ENCODE measurements at regions not wholly inside any gene's neighbourhood (a gene's known extent, or its start where the extent isn't known, plus 50 kb on each side); places are given as distances from the start of the nearest gene placed in this dataset.
"Not testable (repeated sequence)": the region's sequence is repeated elsewhere in the genome, so short reads cannot be mapped to it uniquely, and the experiment has no call there.

DNA sequence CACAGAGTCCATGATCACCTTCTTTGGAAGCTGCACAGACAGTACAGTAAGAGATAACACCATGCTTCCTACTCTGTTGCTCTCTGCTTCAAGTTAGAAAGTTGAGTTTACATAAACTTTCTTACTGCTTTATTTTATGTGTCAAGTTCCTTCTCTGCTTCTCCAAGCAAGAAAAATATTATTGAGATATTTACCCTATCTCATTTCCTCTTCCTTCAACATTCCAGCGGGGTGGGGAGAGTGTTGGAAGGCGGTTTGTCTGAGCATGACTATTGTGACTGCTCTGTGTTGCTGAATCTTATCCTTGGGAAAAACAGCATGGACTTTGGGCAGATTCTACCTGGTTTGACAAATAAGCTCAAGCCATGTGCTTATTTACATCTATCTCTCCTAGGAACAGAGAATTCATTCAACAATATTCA is 66.9 kb upstream of the EPB41L4A start:
- Histone ChIP-seq H3K27ac (ENCODE audit: low read depth, low read length, poor library complexity, severe bottlenecking) (no peak overlapping the region), H3K4me1 (ENCODE audit: insufficient read depth, low read length, poor library complexity, severe bottlenecking) (no peaks in the 10 kb centered on the region), H3K36me3 (ENCODE audit: insufficient read depth, low read length, poor library complexity, severe bottlenecking) (no peaks in the 10 kb centered on the region), H3K27me3 (replicated peaks; ENCODE audit: insufficient read depth, low read depth, low read length, poor library complexity) (peaks cover 7% of the 10 kb centered on the region), H3K9me3 (ENCODE audit: low read depth, low read length, poor library complexity, severe bottlenecking) (no peaks in the 10 kb centered on the region), H3K4me3 (ENCODE audit: low read depth, low read length, poor library complexity, severe bottlenecking) (no peak overlapping the region)
- no TSS peak for BruUV-seq (replicated peaks)
- ChIA-PET POLR2A (ENCODE audit: low non-redundant PET) (no interaction called here), CTCF (no interaction called here)
- TF ChIP-seq, protein P1, sequence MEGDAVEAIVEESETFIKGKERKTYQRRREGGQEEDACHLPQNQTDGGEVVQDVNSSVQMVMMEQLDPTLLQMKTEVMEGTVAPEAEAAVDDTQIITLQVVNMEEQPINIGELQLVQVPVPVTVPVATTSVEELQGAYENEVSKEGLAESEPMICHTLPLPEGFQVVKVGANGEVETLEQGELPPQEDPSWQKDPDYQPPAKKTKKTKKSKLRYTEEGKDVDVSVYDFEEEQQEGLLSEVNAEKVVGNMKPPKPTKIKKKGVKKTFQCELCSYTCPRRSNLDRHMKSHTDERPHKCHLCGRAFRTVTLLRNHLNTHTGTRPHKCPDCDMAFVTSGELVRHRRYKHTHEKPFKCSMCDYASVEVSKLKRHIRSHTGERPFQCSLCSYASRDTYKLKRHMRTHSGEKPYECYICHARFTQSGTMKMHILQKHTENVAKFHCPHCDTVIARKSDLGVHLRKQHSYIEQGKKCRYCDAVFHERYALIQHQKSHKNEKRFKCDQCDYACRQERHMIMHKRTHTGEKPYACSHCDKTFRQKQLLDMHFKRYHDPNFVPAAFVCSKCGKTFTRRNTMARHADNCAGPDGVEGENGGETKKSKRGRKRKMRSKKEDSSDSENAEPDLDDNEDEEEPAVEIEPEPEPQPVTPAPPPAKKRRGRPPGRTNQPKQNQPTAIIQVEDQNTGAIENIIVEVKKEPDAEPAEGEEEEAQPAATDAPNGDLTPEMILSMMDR (conservative IDR thresholded peaks at IDR 0.05; ENCODE audit: low read depth, low read length) = no peak
- TF ChIP-seq EZH2 (IDR thresholded peaks at IDR 0.05; ENCODE audit: borderline replicate concordance, low read depth, low read length, poor library complexity, severe bottlenecking) = no peak
- DNase-seq (ENCODE audit: low spot score) = no peak
- intact Hi-C loops (cut with micrococcal nuclease; ENCODE audit: unreplicated experiment) = no loop called here

DNA sequence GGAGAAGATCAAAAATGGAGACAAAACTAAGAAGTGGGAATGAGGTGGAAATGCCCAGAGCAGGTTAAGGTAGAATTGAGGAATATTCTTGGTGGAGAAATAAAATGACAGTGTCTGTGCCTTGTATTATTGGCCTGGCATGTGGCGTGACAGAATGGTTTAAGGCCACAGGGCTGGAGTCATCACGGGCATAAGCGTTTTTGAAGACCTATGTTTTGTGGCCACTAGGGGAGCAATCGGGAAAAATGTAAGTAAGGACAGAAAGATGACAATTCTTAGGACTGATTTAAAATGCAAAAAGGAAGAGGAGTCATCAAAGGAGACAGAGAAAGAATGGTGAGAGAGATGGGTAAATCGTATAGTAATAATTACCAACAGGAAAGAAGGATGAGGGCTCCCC is 72.2 kb upstream of the EPB41L4A start:
- Histone ChIP-seq H3K4me3 (ENCODE audit: low read depth, low read length, poor library complexity, severe bottlenecking) (no peak overlapping the region), H3K27ac (ENCODE audit: low read depth, low read length, poor library complexity, severe bottlenecking) (no peak overlapping the region), H3K27me3 (replicated peaks; ENCODE audit: insufficient read depth, low read depth, low read length, poor library complexity) (peaks cover 3% of the 10 kb centered on the region), H3K36me3 (ENCODE audit: insufficient read depth, low read length, poor library complexity, severe bottlenecking) (no peaks in the 10 kb centered on the region), H3K9me3 (ENCODE audit: low read depth, low read length, poor library complexity, severe bottlenecking) (no peaks in the 10 kb centered on the region), H3K4me1 (ENCODE audit: insufficient read depth, low read length, poor library complexity, severe bottlenecking) (no peaks in the 10 kb centered on the region)
- TF ChIP-seq, protein P1 (conservative IDR thresholded peaks at IDR 0.05; ENCODE audit: low read depth, low read length) = peak; percentile 67
- TF ChIP-seq EZH2 (IDR thresholded peaks at IDR 0.05; ENCODE audit: borderline replicate concordance, low read depth, low read length, poor library complexity, severe bottlenecking) = no peak
- ChIA-PET CTCF (no interaction called here), POLR2A (ENCODE audit: low non-redundant PET) (no interaction called here)
- DNase-seq (ENCODE audit: low spot score) = peak; percentile 52
- BruUV-seq (replicated peaks) = no TSS peak
- intact Hi-C loops (cut with micrococcal nuclease; ENCODE audit: unreplicated experiment) = no loop called here

DNA sequence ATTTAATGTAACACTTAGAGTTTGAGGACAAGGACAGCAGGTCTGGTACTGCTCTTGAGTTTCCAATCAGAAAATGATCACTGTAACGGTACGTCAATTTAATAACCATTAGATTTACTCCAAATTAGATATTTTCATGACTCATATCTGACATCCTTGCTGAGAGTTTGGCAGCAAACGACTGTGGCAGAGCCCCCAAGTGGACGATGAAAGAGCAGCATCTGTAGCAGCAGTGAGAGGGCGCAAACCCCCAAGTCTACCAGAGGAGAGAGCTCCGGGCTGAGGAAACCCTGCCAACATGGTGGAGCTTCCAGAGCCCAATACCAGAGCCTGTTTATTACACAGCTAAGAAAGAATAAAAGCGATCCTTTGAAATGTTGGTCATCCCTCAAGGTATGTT is 73.2 kb upstream of the EPB41L4A start:
- H3K36me3 ChIP-seq (ENCODE audit: insufficient read depth, low read length, poor library complexity, severe bottlenecking) = no peaks in the 10 kb centered on the region
- no TSS peak for BruUV-seq (replicated peaks)
- ChIA-PET CTCF (interaction anchor here (0.5 to 0.7 kb wide), 3 partner anchors 72 to 362 kb away, joined by 3 read pairs; no protein-coding TSS in a partner anchor), POLR2A (ENCODE audit: low non-redundant PET) (no interaction called here)
- no peak for TF ChIP-seq EZH2 (IDR thresholded peaks at IDR 0.05; ENCODE audit: borderline replicate concordance, low read depth, low read length, poor library complexity, severe bottlenecking)
- TF ChIP-seq, protein P1 (conservative IDR thresholded peaks at IDR 0.05; ENCODE audit: low read depth, low read length) = peak; percentile 80
- H3K4me1 ChIP-seq (ENCODE audit: insufficient read depth, low read length, poor library complexity, severe bottlenecking) = no peaks in the 10 kb centered on the region
- intact Hi-C loops (cut with micrococcal nuclease; ENCODE audit: unreplicated experiment) = no loop called here
- no peak overlapping the region for H3K27ac ChIP-seq (ENCODE audit: low read depth, low read length, poor library complexity, severe bottlenecking)
- H3K4me3 ChIP-seq (ENCODE audit: low read depth, low read length, poor library complexity, severe bottlenecking) = no peak overlapping the region
- peak; percentile 77 for DNase-seq (ENCODE audit: low spot score)
- H3K27me3 ChIP-seq (replicated peaks; ENCODE audit: insufficient read depth, low read depth, low read length, poor library complexity) = peaks cover 3% of the 10 kb centered on the region
- no peaks in the 10 kb centered on the region for H3K9me3 ChIP-seq (ENCODE audit: low read depth, low read length, poor library complexity, severe bottlenecking)

DNA sequence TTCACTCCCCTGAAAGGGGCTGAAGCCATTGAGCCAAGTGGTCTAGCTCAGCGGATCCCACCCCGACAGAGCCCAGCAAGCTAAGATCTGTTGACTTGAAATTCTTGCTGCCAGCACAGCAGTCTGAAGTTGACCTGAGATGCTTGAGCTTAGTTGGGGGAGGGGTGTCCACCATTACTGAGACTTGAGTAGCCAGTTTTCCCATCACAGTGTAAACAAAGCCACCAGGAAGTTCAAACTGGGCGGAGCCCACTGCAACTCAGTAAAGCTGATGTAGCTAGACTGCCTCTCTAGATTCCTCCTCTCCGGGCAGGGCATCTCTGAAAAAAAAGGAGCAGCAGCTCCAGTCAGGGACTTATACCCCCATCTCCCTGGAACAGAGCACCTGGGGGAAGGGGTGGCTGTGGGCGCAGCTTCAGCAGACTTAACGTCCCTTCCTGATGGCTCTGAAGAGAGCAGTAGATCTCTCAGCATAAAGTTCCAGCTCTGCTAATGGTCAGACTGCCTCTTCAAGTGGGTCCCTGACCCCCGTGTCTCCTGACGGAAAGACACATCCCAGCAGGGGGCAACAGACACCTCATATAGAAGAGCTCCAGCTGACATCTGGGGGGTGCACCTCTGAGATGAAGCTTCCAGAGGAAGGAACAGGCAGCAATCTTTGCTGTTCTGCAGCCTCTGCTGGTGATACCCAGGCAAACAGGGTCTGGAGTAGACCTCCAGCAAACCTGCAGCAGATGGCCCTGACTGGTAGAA is 84.8 kb upstream of the EPB41L4A start:
- H3K4me3 ChIP-seq (ENCODE audit: low read depth, low read length, poor library complexity, severe bottlenecking); CTCF ChIA-PET: not testable (repeated sequence)

DNA sequence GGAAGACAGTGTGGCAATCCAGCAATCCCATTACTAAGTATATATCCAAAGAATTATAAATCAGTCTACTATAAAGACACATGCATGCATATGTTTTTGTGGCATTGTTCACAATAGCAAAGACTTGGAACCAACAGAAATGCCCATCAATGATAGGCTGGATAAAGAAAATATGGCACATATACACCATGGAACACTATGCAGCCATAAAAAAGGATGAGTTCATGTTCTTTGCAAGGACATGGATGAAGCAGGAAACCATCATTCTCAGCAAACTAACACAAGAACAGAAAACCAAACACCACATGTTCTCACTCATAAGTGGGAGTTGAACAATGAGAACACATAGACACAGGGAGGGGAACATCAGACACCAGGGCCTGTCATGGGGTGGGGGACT is 90.0 kb upstream of the EPB41L4A start:
- CTCF ChIA-PET; H3K4me3 ChIP-seq (ENCODE audit: low read depth, low read length, poor library complexity, severe bottlenecking); H3K9me3 ChIP-seq (ENCODE audit: low read depth, low read length, poor library complexity, severe bottlenecking); DNase-seq (ENCODE audit: low spot score); BruUV-seq (replicated peaks); H3K36me3 ChIP-seq (ENCODE audit: insufficient read depth, low read length, poor library complexity, severe bottlenecking); intact Hi-C loops (cut with micrococcal nuclease; ENCODE audit: unreplicated experiment); H3K27ac ChIP-seq (ENCODE audit: low read depth, low read length, poor library complexity, severe bottlenecking); H3K27me3 ChIP-seq (replicated peaks; ENCODE audit: insufficient read depth, low read depth, low read length, poor library complexity); POLR2A ChIA-PET (ENCODE audit: low non-redundant PET); H3K4me1 ChIP-seq (ENCODE audit: insufficient read depth, low read length, poor library complexity, severe bottlenecking): not testable (repeated sequence)

More for the DNA sequence above, 84.8 kb upstream of the EPB41L4A start:
- H3K27me3 ChIP-seq (replicated peaks; ENCODE audit: insufficient read depth, low read depth, low read length, poor library complexity); H3K27ac ChIP-seq (ENCODE audit: low read depth, low read length, poor library complexity, severe bottlenecking); BruUV-seq (replicated peaks); DNase-seq (ENCODE audit: low spot score); H3K36me3 ChIP-seq (ENCODE audit: insufficient read depth, low read length, poor library complexity, severe bottlenecking); H3K4me1 ChIP-seq (ENCODE audit: insufficient read depth, low read length, poor library complexity, severe bottlenecking); intact Hi-C loops (cut with micrococcal nuclease; ENCODE audit: unreplicated experiment); POLR2A ChIA-PET (ENCODE audit: low non-redundant PET); H3K9me3 ChIP-seq (ENCODE audit: low read depth, low read length, poor library complexity, severe bottlenecking): not testable (repeated sequence)

Data from A673 (cell line).